GM12864 (cell line): ENCODE measurements at regions not wholly inside any gene's neighbourhood (a gene's known extent, or its start where the extent isn't known, plus 50 kb on each side); places are given as distances from the start of the nearest gene placed in this dataset.

Experiments
- DNase-seq: peaks from one replicate; pipeline ENCODE4 v3.0.0-alpha.2; 2011; ENCODE audit warnings: low read depth
- H3K4me3 ChIP-seq: 2 replicates; pipeline ENCODE4 v1.5.1; 2011; ENCODE audit warnings: mild to moderate bottlenecking, low read depth, low read length, control low read depth
- CTCF ChIP-seq: IDR thresholded peaks from 2 replicates; pipeline ENCODE4 v1.5.1; 2011; ENCODE audit warnings: low read depth, mild to moderate bottlenecking, moderate library complexity, low read length, control low read depth, inconsistent platforms; ENCODE audit errors: missing control alignments

- no peak overlapping the region for H3K4me3 ChIP-seq
- no peak for TF ChIP-seq CTCF
- DNase-seq, result no peak
These were observed 254.4 kb upstream of the GPR149 start for GRCh38 chr3:154684440-154684839.

- peak; percentile 25 for TF ChIP-seq CTCF
- no peak overlapping the region for H3K4me3 ChIP-seq
- DNase-seq, result no peak
These were observed 254.0 kb upstream of the GPR149 start for GRCh38 chr3:154684021-154684420.

- no peak for TF ChIP-seq CTCF
- H3K4me3 ChIP-seq, result no peak overlapping the region
- DNase-seq, result no peak
These were observed 248.2 kb upstream of the GPR149 start for GRCh38 chr3:154678041-154678654.

- TF ChIP-seq CTCF, result no peak
- DNase-seq, result no peak
- H3K4me3 ChIP-seq, result no peak overlapping the region
These were observed 238.8 kb upstream of the GPR149 start for GRCh38 chr3:154668835-154669234.

- DNase-seq, result no peak
- TF ChIP-seq CTCF, result no peak
- no peak overlapping the region for H3K4me3 ChIP-seq
These were observed 238.2 kb upstream of the GPR149 start for GRCh38 chr3:154668187-154668586.

- no peak for TF ChIP-seq CTCF
- no peak overlapping the region for H3K4me3 ChIP-seq
- DNase-seq, result no peak
These were observed 236.6 kb upstream of the GPR149 start for GRCh38 chr3:154666542-154666941.

- DNase-seq, result no peak
- H3K4me3 ChIP-seq, result no peak overlapping the region
- no peak for TF ChIP-seq CTCF
These were observed 234.7 kb upstream of the GPR149 start for GRCh38 chr3:154664714-154665113.
